T47D (cell line): ENCODE measurements at regions not wholly inside any gene's neighbourhood (a gene's known extent, or its start where the extent isn't known, plus 50 kb on each side); places are given as distances from the start of the nearest gene placed in this dataset.

ENCODE experiments used
- DNase-seq, 2 experiments: peaks; one replicate each; pipeline versions ENCODE4 v3.0.0 to v3.0.0-alpha.2; 2011 to 2012; ENCODE audit warnings: low read depth in 1 of 2, low spot score in 1 of 2
- JUND ChIP-seq: IDR thresholded peaks from 2 replicates; pipeline ENCODE4 v1.6.1; 2012; ENCODE audit warnings: low read depth
- in situ Hi-C: cut with HindIII; loops from 2 replicates; pipeline ENCODE4 v1.10.0; 2016; ENCODE audit warnings: low sequenced_read_pairs, low pct_unique_long_range_greater_than_20kb

GRCh38 chr7:23944131-23944530, 234.1 kb downstream of the STK31 start:
- DNase-seq = no peak
- in situ Hi-C loops = no loop called here
- TF ChIP-seq JUND = no peak

GRCh38 chr7:23945472-23945871, 235.5 kb downstream of the STK31 start:
- DNase-seq = no peak
- in situ Hi-C loops = no loop called here
- TF ChIP-seq JUND = no peak

- no peak for DNase-seq
- no peak for TF ChIP-seq JUND
- in situ Hi-C loops = no loop called here
Observed at GRCh38 chr7:23955145-23955544, 245.1 kb downstream of the STK31 start.

- no peak for TF ChIP-seq JUND
- no peak for DNase-seq
- in situ Hi-C loops = no loop called here
Observed at GRCh38 chr7:23955600-23956149, 245.7 kb downstream of the STK31 start.

GRCh38 chr7:23956772-23957576, 247.0 kb downstream of the STK31 start:
- in situ Hi-C loops = no loop called here
- DNase-seq = peak in 1 of 2 experiments; percentile 10
- no peak for TF ChIP-seq JUND

GRCh38 chr7:23959821-23960220, 249.8 kb downstream of the STK31 start:
- in situ Hi-C loops = no loop called here
- DNase-seq = no peak
- no peak for TF ChIP-seq JUND

- in situ Hi-C loops = no loop called here
- TF ChIP-seq JUND = no peak
- no peak for DNase-seq
Observed at GRCh38 chr7:23960361-23960760, 250.3 kb downstream of the STK31 start.

GRCh38 chr7:23963461-23964165, 253.6 kb downstream of the STK31 start:
- in situ Hi-C loops = no loop called here
- no peak for TF ChIP-seq JUND
- DNase-seq = no peak

GRCh38 chr7:23964715-23965114, 254.7 kb downstream of the STK31 start:
- no peak for DNase-seq
- no peak for TF ChIP-seq JUND
- in situ Hi-C loops = no loop called here

- in situ Hi-C loops = no loop called here
- DNase-seq = no peak
- TF ChIP-seq JUND = no peak
Observed at GRCh38 chr7:23965296-23965695, 255.3 kb downstream of the STK31 start.

GRCh38 chr7:23966941-23967340, 256.9 kb downstream of the STK31 start:
- DNase-seq = no peak
- TF ChIP-seq JUND = no peak

GRCh38 chr7:23967949-23968599, 258.1 kb downstream of the STK31 start:
- DNase-seq = no peak
- in situ Hi-C loops = no loop called here
- no peak for TF ChIP-seq JUND

More at GRCh38 chr7:23966941-23967340, 256.9 kb downstream of the STK31 start:
- in situ Hi-C loops = no loop called here

- TF ChIP-seq JUND = no peak
- DNase-seq = no peak
- in situ Hi-C loops = no loop called here
Observed at GRCh38 chr7:23968791-23969190, 258.8 kb downstream of the STK31 start.
